Prostate gland (tissue), 2 donors: ENCODE measurements at regions not wholly inside any gene's neighbourhood (a gene's known extent, or its start where the extent isn't known, plus 50 kb on each side); places are given as distances from the start of the nearest gene placed in this dataset.

Source experiments
- DNase-seq: peaks from one replicate; pipeline ENCODE4 v3.0.0-alpha.2; 2019; ENCODE audit warnings: low spot score
- H3K27ac ChIP-seq, 2 donors: fragments of 200-600 bp; sonication (generic); 2 replicates each; pipeline ENCODE4 v1.5.1; 2017 to 2019
- H3K27me3 ChIP-seq: fragments of 200-600 bp; sonication (generic); replicated peaks from 2 replicates; pipeline ENCODE4 v1.5.1; 2019; ENCODE audit not compliant: insufficient read depth
- H3K36me3 ChIP-seq, 2 donors: fragments of 200-600 bp; sonication (generic); 1 replicate in 1 of 2; 2 replicates in 1 of 2; pipeline versions ENCODE4 v1.5.1 to v1.8.1; 2017 to 2019
- H3K4me1 ChIP-seq: fragments of 200-600 bp; sonication (generic); replicated peaks from 2 replicates; pipeline ENCODE4 v1.5.1; 2019
- H3K4me3 ChIP-seq, 2 donors: fragments of 200-600 bp; sonication (generic); 2 replicates each; pipeline ENCODE4 v1.5.1; 2017 to 2019
- H3K9me3 ChIP-seq: fragments of 200-600 bp; sonication (generic); 2 replicates; pipeline ENCODE4 v1.5.1; 2017
- CTCF ChIP-seq, 4 experiments: fragments of 200-600 bp in 2 of 4; fragments of 450-650 bp in 2 of 4; sonication (generic) in 2 of 4; IDR thresholded peaks; 1 replicate in 3 of 4; 2 replicates in 1 of 4; pipeline ENCODE4 v1.5.1; 2016 to 2019; ENCODE audit warnings: antibody characterized with exemption in 4 of 4, mild to moderate bottlenecking in 2 of 4, moderate library complexity in 2 of 4
- POLR2A ChIP-seq: fragments of 450-650 bp; IDR thresholded peaks from one replicate; pipeline ENCODE4 v1.6.1; 2016; ENCODE audit warnings: antibody characterized with exemption, mild to moderate bottlenecking
- POLR2AphosphoS5 ChIP-seq: sonication (generic); formaldehyde crosslinking; IDR thresholded peaks from one replicate; pipeline ENCODE4 v1.6.1; 2017; ENCODE audit warnings: antibody characterized with exemption
- WGBS: methylation state at CpG from one replicate; pipeline ENCODE4 v1.1.5; 2018; 5-methylcytosine and 5-hydroxymethylcytosine counted together
- intact Hi-C: fragments of 100-400 bp; cut with DNase I; formaldehyde crosslinking; loops from one replicate; pipeline ENCODE4 v1.14.2; 2022

- WGBS, result 54% methylated on average over 2 of the region's 2 CpGs
Observed at GRCh38 chr11:42591841-42592240, 720.0 kb upstream of the API5 start.

GRCh38 chr11:42593441-42593840, 718.4 kb upstream of the API5 start:
- 54% methylated on average over 2 of the region's 2 CpGs for WGBS
- H3K4me3 ChIP-seq, result no peak overlapping the region
- no peaks in the 10 kb centered on the region for H3K36me3 ChIP-seq
- no peaks in the 10 kb centered on the region for H3K27me3 ChIP-seq
- no peak overlapping the region for H3K27ac ChIP-seq
- no peak for DNase-seq
- no peaks in the 10 kb centered on the region for H3K4me1 ChIP-seq
- no peak for TF ChIP-seq POLR2AphosphoS5
- no peak for TF ChIP-seq POLR2A
- TF ChIP-seq CTCF (IDR thresholded peaks at IDR 0.05), result no peak
- intact Hi-C loops, result no loop called here
- no peaks in the 10 kb centered on the region for H3K9me3 ChIP-seq

More at GRCh38 chr11:42591841-42592240, 720.0 kb upstream of the API5 start:
- no peak for TF ChIP-seq POLR2A
- no peak for TF ChIP-seq POLR2AphosphoS5
- no peak for TF ChIP-seq CTCF (IDR thresholded peaks at IDR 0.05)
- H3K9me3 ChIP-seq, result no peaks in the 10 kb centered on the region
- no peak for DNase-seq
- no peak overlapping the region for H3K27ac ChIP-seq
- H3K27me3 ChIP-seq, result no peaks in the 10 kb centered on the region
- H3K4me3 ChIP-seq, result no peak overlapping the region
- no peaks in the 10 kb centered on the region for H3K4me1 ChIP-seq
- no peaks in the 10 kb centered on the region for H3K36me3 ChIP-seq
- intact Hi-C loops, result no loop called here

- Histone ChIP-seq H3K9me3 (no peaks in the 10 kb centered on the region), H3K4me3 (no peak overlapping the region), H3K36me3 (no peaks in the 10 kb centered on the region), H3K27ac (no peak overlapping the region), H3K4me1 (no peaks in the 10 kb centered on the region), H3K27me3 (no peaks in the 10 kb centered on the region)
- TF ChIP-seq CTCF (IDR thresholded peaks at IDR 0.05) (no peak), POLR2AphosphoS5 (no peak), POLR2A (no peak)
- intact Hi-C loops, result no loop called here
- WGBS, result 38% methylated on average over 2 of the region's 2 CpGs
- DNase-seq, result no peak
Observed at GRCh38 chr11:42595876-42596275, 715.9 kb upstream of the API5 start.

- Histone ChIP-seq H3K27me3 (no peaks in the 10 kb centered on the region), H3K36me3 (no peaks in the 10 kb centered on the region), H3K27ac (no peak overlapping the region), H3K9me3 (no peaks in the 10 kb centered on the region), H3K4me1 (no peaks in the 10 kb centered on the region), H3K4me3 (no peak overlapping the region)
- TF ChIP-seq POLR2AphosphoS5, result no peak
- 30% methylated on average over 7 of the region's 7 CpGs for WGBS
- intact Hi-C loops, result no loop called here
- no peak for DNase-seq
Observed at GRCh38 chr11:42596576-42597145, 715.1 kb upstream of the API5 start.

- H3K4me3 ChIP-seq, result no peak overlapping the region
- WGBS, result 75% methylated on average over 3 of the region's 3 CpGs
- no peak overlapping the region for H3K27ac ChIP-seq
- H3K9me3 ChIP-seq, result no peaks in the 10 kb centered on the region
- H3K36me3 ChIP-seq, result no peaks in the 10 kb centered on the region
- DNase-seq, result no peak
- H3K27me3 ChIP-seq, result no peaks in the 10 kb centered on the region
- no peak for TF ChIP-seq POLR2A
- TF ChIP-seq CTCF (IDR thresholded peaks at IDR 0.05), result no peak
- no peak for TF ChIP-seq POLR2AphosphoS5
- intact Hi-C loops, result no loop called here
- no peaks in the 10 kb centered on the region for H3K4me1 ChIP-seq
Observed at GRCh38 chr11:42598341-42598740, 713.5 kb upstream of the API5 start.
